ENCODE measurements at regions not wholly inside any gene's neighbourhood (a gene's known extent, or its start where the extent isn't known, plus 50 kb on each side); places are given as distances from the start of the nearest gene placed in this dataset.

DNA sequence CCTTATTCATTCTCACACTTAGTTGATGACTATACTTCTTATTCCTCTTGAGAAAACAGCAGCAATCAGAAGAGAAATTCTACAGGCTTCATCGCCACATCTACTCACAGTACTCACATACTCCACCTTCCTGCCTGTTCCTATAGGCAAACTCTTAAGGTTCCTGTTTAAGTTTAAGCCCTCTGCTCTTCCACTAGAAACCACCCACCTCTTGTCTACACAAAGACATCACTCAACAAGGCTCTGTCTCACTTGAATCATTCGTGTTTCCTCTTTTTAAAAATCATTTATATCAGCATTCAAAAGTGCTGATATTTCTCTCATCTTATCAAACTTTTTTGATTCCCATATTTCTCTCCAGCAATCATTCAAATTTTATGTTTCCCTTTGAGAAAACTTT is 85.5 kb upstream of the ADO start:
- DNase-seq = no peak

DNA sequence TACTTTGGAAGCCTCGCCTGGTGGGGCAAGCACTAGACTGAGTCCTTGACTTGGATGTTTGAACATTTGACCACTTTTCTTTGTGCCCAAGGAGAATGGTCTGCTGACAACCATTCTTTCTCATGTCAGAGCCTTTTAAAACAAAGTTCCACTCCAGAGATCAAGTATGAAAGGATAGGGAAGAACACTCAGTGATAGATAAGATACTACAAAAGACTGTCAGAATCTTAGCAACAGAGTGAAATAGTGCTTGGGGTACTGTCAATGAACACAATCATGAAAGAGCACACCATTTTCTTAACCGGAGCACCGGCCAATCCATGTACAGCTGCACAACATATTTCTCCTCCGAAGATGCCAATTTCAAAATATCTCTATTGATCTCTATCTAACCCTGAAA is 82.8 kb upstream of the ADO start:
- DNase-seq = no peak

DNA sequence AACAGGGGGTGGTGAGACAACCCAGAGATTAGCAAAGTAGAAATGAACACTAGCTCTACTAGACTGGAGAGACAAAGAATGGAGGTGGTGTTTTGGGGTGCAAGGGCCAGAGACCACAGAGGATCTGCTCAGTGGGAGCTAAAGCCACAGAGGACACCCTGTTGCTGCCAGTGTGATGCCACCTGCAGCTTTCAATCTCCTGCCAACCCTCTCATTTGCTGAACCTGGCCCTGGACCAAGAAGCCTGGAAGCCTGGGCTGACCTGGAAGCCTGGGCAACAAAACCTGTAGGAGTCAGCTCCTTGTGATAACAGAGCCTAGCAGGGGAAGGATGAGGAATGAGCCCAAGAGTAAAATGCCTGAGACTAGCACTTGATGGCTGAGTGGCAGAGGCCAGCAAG is 81.1 kb upstream of the ADO start:
- DNase-seq = no peak

DNA sequence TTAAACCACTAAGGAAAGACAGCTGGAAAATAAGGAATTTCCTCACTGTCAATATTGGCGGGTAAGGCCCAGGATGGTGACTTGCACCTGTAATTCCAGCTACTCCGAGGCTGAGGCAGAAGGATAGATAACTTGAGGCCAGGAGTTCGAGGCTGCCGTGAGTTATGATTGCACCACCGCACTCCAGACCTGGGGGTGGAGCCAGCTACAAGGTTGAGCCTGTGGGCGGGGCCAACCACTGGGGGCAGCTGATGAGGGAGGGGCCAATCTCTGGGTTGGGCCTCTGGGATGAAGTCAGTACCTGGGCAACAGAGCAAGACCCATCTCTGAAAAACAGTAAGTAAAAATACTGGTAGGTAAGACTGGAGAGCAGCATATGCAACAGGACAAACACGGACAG is 80.1 kb upstream of the ADO start:
- DNase-seq = no peak

DNA sequence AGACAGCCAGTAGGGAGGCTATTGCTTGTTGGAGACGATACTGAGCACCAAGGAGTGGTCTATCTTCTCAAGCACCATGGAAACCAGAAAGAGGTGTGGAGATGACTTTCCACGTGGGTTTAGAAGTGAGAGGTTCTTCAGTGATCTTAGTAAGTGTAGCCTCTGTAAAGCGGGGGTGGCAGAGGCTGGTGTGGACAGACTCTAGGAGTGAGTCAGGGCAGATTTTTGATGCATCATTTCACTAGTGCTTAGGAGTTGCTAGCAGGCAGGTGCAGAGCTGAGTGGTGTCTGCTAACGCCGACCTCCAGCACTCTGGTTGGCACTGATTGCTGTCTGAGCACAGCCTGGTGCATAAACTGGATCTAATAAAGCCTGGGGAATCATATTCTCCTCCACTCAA is 78.4 kb upstream of the ADO start:
- no peak for DNase-seq

DNA sequence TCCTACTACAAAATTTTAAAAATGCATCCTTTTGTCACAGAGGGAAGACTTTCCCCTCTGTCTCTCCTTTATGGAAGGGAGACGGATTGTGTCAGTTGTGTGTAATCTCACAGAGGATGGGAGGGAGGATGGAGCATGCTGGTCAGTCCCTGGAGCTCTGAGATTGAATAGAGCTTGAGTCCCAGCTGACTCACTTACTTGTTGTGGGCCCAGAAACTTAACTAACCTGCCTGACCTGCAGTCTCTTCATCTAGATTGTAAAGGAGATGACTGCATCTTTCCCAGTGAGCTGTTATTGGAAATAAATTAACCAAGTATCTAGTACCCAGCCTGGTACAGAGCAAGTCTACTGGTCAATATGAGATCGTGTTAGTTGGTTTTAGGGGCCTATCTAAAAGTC is 77.9 kb upstream of the ADO start:
- DNase-seq = no peak

DNA sequence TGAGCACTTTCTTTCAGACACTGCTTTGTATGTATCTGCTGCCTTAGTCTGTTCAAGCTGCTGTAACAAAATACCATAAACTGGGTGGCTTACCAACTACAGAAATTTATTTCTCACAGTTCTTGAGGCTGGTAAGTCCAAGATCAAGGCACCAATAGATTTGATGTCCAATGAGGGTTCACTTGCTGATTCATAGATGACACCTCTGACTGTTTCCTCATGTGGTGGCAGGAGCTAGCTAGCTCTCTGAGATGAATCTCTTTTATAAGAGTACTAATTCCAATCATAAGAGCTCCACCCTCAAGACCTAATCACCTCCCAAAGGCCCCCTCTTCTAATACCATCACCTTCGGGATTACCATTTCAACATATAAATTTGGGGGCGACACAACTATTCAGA is 76.6 kb upstream of the ADO start:
- no peak for DNase-seq

DNA sequence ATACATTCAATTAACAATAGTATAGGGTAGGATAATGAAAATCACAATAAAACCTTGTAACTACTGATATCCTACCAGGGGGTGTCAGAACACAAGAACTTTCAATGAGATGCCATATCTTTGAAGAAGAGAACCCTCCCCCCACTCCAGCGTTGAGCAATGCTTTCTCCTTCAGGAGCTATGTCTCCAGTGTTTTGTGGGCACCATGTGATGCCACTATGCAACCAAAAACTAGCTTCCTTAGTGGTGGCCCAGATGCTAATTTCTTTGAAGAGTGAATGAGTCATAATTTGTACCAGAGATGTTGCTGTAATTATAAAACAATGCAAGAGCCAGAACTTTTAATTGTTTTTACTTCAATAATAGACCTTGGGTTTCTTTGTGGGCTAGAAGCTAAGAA is 76.0 kb upstream of the ADO start:
- DNase-seq = peak in 1 of 2 donors; percentile 42

DNA sequence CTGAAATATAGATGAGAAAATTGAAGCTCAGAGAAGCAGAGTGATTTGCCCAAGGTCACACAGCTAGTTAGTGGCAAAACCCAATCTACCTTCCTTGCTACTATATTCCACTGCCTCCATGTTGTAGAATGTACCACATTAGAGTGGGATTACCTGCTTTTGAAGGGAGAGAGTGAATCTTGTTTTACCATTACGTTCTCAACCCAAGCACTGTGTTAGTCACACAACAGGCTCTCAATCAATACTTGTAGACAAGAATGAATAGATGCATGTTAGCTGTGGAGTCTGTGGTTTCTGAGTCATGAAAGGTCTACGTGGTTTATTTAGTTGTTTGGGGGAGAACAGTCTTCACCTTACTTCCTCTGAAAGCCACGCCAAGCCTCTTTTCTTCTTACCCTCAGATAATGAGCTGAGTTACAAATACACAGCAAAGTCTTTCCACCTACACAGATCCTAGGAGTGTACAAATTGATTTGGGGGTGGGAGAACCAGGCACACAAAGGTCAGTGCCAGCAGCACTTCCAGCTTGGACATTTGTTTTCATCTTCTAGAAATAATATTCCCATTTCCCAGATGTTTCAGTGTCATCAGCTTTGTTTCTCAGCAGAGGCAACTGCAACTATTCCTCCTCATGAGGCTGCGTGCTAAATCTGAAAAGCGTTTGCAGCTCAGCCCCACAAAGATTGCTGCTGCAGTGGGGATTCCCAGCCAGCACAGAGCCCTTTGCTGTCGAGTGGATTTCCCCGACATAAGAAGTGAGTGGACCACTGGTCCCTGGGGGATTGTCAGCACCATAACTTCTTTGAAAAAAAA is 71.5 kb upstream of the ADO start:
- peak; percentile 50 to 69 for DNase-seq

DNA sequence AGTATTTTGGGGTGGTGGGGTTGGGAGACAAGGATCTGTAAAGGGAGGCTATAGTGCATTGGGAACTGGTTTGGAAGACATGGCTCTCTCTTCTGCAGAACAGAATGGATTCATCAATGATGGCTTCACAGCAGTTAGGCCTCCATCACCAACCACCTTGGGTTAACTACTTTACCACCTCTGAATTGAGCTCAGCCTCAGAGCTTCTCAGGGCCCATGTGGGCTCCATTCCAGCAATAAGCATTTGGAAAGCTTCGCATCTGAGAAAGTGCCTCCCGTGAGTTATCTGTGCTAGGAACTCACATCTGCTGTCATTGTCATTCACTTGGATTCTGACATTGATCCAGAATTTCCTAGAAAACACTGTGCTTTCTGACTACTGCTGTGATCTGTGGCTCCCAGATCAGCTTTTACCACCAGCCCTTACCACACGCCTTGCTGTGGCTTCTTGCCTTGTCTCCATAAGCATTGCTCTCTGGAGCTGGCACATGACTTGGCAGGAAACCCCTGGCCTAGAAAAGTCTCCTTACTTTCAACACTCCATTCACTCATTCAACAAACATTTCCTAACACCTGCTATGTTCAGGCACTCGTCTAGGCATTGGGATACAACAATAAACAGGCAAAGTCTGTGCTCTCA is 70.7 kb upstream of the ADO start:
- DNase-seq = no peak

DNA sequence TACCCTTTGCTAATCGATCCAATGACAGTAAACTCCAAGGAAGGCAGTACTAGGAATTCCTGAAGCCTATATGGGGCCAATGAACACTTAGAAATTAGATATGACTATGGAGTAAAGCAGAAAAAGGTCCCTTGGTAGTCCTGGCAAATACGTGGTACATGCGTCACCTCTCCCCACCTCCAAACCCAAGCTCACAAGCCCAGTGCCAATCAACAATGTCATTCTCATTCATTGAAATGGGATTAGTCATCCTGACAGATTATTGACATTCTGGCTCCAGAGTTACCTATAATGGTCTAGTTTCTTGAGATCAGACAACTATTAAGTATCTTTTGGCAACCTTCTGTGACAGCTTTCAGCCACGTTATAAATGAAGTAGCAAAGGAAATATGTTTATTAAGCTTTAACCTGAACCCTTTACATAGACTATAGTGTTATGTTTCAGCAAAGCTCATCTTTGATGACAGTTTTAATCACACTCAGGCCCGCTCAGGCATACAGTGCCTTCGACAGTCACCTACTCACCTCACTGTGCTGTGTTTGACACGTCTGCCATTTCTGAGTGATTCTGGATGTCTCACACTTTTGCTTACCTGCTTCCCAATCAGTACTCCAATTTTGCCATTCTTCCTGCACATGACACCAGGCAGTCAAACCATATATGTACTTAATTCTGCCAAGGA is 69.6 kb upstream of the ADO start:
- DNase-seq = no peak

DNA sequence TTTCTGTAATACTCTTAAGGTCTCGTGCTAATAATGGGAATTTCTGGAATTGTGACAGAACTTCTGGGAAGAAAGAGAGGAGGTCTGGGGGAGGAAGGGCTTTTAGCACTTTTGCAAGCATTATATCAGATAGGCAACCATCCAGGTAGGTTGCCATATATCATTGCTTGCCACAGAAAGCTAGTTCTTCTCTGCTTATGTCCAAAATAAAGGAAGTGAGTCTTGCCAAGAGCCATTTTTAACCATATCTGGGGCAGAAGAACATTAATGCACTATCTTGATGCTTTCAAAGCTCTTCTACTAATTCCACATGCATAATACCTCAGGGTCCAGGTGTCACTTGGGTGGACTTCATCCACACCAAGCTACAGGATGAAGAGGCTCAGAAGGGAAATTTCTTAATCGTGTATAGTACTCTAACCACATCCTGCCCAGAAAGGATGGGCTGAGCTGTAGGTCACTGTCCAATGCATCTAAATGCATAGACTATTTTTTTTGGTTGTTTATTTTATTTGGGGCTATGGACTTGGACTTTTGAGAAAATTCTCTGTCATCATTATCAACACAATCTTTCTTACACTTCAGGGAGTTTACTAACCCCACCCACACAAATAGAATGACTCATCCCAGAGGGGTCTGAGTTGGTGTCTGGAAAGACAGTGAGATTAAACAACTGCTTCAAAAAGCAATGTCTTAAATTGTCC is 68.9 kb upstream of the ADO start:
- no peak for DNase-seq

DNA sequence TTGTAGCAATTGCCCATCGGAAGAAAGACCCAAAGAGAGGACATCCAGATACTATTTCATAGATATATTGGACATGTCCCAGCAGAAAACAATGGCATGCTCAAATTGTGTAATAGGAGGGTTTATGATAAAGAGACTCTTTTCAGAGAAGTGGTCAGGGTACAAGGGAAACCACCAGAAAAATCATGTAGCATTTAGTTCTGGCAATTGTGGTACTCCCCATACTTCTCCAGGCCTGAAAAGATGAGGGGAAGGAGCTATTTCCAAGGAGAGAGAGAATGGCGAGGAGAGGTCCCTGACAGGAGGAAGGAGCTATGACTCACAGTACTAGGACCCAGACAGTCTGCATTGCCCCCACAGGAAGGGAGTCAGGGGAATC is 68.4 kb upstream of the ADO start:
- DNase-seq = no peak

DNA sequence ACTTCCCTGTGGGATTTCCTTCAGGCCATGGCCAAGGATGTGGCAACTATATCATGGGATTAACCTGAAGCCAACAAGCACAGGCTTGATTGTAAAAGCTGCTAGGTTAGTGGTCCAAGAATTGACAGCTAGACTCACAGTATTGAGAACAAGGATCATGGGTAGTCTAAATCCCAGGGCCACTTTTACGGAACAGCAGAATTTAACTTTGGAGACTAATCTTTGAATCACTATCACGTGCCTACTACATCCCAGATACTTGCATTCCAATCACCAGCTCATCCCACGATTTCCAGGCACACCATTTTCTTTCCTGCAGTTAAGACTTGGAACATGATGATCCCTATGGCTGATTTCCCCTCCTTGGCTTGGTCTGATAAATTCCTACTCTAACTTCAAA is 65.6 kb upstream of the ADO start:
- no peak for DNase-seq

DNA sequence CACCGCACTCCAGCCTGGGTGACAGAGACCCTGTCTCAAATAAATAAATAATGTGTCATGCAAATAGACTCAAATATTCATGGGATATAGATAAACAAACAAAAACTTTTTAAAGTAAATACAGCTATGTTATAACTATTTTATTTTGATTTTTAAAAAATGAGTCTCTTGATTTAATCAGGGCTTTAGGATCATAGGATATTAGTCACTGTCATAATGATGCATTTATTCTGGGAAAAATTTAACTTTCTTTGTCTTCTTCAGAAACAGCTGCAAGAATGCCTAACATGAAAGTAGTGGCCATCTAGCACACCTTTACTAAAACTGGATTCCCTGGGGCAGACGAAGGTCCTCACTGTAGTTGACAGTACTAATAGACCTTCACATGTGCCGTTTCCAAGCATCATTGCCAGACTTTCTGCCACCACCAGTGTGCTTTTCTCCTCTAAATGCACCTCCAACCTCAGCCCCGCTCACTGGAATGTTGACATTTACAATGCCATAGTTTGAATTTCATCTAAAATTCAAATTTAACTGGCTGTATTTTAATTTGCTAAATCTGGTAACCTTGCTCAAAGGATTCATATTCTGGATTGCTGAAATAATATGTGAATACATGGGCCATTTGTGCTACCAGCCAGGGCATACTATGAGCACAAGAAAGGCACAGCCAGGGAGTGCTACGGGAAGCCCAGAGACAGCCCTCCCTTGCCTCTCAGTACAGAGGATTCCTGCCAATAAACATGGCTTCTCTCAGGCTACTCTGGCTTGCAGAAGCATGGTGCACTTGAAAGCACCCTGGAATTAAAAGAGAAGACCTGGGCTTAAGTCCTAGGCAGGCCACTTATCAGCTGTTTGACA is 63.4 kb upstream of the ADO start:
- no peak for DNase-seq

DNA sequence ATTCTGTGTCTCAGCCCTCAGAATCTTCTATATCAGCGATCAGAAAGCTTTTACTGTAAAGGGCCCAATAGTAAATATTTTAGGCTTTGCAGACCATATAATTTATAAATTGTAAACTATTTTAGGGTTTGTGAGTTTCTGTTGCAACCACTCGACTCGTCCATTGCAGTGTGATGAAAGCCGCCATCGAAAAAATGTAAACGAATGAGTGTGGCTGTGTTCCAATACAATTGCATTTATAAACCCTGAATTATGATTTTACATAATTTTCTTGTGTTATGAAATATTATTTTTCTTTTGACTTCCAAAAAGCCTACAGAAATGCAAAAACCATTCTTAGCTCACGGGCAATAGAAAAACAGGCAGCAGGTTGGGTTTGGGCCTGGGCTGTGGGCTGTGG is 62.5 kb upstream of the ADO start:
- no peak for DNase-seq

DNA sequence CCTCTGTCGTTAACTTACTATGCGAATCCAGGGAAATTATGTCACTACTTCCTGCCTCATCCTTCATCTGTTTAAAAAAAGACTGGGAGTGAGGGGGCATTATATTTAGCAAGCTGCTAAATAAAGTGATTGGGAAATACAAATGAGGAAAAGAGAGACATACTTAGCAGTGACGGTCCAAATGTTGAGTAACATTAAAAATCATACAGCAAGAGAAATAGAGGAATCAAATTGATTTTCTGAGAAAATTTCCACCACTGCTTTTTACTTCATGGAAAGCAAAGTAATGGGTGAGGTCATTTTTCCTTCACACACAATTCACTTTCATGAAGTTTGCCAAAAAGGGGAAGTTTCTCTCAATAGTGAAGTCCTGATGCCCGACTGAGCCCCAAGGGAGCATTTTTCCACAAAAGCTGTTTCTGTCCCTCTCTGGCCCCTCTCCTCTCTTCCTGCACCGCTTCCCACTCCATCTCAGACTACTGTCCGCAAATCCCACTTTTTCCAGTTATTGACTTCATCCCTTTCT is 61.9 kb upstream of the ADO start:
- DNase-seq = no peak

DNA sequence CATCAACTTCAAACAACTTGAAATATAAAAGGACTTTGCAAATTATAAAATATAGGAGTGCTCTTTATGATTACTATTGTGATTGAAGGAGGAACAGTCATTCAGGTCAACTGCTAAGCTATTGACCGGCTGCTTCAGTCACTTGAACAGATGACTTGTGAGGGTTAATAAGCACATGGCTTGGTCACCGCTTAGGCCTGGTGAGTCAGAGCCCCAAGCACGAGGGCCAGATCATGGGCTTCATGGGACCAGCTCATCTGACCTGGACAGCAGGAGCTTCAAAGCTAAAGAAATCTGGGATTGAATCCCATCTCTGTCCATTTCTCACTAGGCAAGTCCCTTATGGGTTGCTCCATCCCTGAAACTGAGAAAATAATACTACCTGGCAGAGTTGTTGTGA is 60.4 kb upstream of the ADO start:
- DNase-seq = no peak

DNA sequence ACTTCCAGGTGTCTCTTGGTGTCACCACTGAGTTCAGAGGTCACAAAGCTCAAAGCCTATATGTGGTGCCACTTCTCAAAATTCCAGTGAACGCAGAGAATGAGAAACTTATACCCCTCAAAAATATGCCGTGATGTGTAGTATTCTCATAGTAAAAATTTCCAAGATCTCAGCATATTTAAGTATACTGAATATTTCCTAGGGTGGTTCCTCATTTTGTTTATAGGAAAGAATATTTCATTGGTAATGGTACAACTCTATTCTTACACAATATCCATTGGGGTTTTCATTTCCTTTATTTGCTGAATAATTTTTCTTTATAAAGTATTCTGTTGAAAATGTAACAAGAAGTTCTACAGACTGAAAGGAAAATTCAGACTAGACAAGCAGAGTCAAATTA is 58.9 kb upstream of the ADO start:
- no peak for DNase-seq

DNA sequence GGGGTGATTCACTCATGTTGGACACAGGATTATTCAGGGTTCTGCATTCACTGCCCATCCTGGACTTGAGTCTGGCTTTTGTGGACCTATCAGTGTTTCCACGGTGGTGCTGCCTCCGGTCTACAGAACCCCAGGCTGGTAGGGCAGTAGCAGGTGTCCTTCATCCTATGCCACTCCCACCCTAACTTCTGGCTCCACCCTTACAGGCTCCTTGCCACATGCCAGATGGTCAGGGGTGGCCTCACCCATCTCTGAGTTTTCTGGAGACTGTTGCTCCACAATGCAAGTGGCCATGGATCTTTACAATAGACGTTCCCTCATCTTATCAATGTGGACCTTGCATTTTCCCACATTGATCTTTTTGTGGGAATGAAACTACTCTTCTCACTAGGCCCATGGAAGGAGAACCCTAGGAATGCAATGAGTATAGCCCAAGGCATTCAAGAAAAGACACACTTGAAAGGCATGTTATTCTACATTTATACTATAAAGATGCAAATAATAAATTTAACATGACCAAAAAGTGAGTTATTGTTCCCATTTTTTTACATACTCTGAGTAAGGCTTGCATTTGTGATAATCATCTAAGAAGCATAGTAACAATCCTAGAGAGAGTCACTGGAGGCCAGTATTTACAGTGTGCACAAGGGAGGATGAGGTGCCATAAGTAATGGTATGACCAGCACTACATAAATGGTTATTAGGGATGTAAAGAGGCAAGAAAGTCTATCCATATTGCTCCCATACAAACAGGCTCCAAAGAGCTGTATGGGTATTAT is 57.4 kb upstream of the ADO start:
- no peak for DNase-seq

DNA sequence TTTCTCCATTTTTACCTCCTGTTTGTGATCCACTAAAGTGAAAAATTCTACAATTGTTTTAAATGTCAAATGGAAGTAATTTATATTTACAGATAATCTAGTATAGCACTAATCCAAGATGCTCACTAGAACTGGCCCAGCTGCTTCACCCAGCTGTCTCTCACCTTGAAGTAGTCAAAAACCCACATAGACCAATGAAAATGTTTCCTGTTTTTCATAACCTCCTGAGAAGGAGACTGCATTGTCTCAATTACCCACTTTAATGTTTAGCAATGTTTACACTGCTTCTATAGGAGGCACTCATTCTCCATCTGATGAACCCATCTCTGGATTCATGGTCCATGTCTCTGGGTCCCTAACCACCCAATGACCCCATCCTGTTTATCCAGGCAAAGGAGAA is 56.1 kb upstream of the ADO start:
- no peak for DNase-seq
